Activated gamma-delta T cell treated with Interleukin-2 at 50 U/mL for 16 hours (primary cell): ENCODE measurements at regions not wholly inside any gene's neighbourhood (a gene's known extent, or its start where the extent isn't known, plus 50 kb on each side); places are given as distances from the start of the nearest gene placed in this dataset.
"Not testable (repeated sequence)": the region's sequence is repeated elsewhere in the genome, so short reads cannot be mapped to it uniquely, and the experiment has no call there.

ENCODE experiments used
- DNase-seq: peaks from one replicate; pipeline ENCODE4 v3.0.0-alpha.2; 2020

GRCh38 chr2:16390561-16390960 lies 275.1 kb downstream of the CYRIA start:
- no peak for DNase-seq

GRCh38 chr2:16389611-16390010 lies 276.0 kb downstream of the CYRIA start:
- no peak for DNase-seq

GRCh38 chr2:16388199-16388830 lies 277.3 kb downstream of the CYRIA start:
- not testable (repeated sequence) for DNase-seq

GRCh38 chr2:16387461-16387984 lies 278.1 kb downstream of the CYRIA start:
- no peak for DNase-seq

GRCh38 chr2:16386431-16386830 lies 279.2 kb downstream of the CYRIA start:
- no peak for DNase-seq

GRCh38 chr2:16386031-16386430 lies 279.6 kb downstream of the CYRIA start:
- no peak for DNase-seq

GRCh38 chr2:16385341-16385740 lies 280.3 kb downstream of the CYRIA start:
- DNase-seq = no peak

GRCh38 chr2:16383411-16383810 lies 282.2 kb downstream of the CYRIA start:
- no peak for DNase-seq

GRCh38 chr2:16382451-16382850 lies 283.2 kb downstream of the CYRIA start:
- no peak for DNase-seq

GRCh38 chr2:16381511-16381910 lies 284.1 kb downstream of the CYRIA start:
- DNase-seq = no peak

- not testable (repeated sequence) for DNase-seq
Measured at GRCh38 chr2:16379901-16380300, 285.7 kb downstream of the CYRIA start.

GRCh38 chr2:16379061-16379460 lies 286.6 kb downstream of the CYRIA start:
- DNase-seq = not testable (repeated sequence)

GRCh38 chr2:16378031-16378430 lies 287.6 kb downstream of the CYRIA start:
- DNase-seq = no peak

GRCh38 chr2:16375981-16376380 lies 289.7 kb downstream of the CYRIA start:
- no peak for DNase-seq

GRCh38 chr2:16375351-16375750 lies 290.3 kb downstream of the CYRIA start:
- no peak for DNase-seq

GRCh38 chr2:16374671-16375070 lies 291.0 kb downstream of the CYRIA start:
- DNase-seq = no peak

- DNase-seq = no peak
Measured at GRCh38 chr2:16373341-16373740, 292.3 kb downstream of the CYRIA start.

GRCh38 chr2:16371751-16372150 lies 293.9 kb downstream of the CYRIA start:
- DNase-seq = no peak

GRCh38 chr2:16368951-16369350 lies 296.7 kb downstream of the CYRIA start:
- DNase-seq = no peak

GRCh38 chr2:16368328-16368727 lies 297.3 kb downstream of the CYRIA start:
- DNase-seq = no peak

- DNase-seq = no peak
Measured at GRCh38 chr2:16365366-16365765, 300.3 kb downstream of the CYRIA start.

- no peak for DNase-seq
Measured at GRCh38 chr2:16363581-16363980, 302.1 kb downstream of the CYRIA start.

GRCh38 chr2:16362611-16363010 lies 303.0 kb downstream of the CYRIA start:
- DNase-seq = no peak

- DNase-seq = no peak
Measured at GRCh38 chr2:16361261-16361995, 304.2 kb downstream of the CYRIA start.
